C1 segment of cervical spinal cord (tissue), 14 donors: ENCODE measurements at regions not wholly inside any gene's neighbourhood (a gene's known extent, or its start where the extent isn't known, plus 50 kb on each side); places are given as distances from the start of the nearest gene placed in this dataset.

Experiments used
- DNase-seq, 14 donors: peaks; one replicate each; lab custom pipeline; 2025; lab: John Stamatoyannopoulos, UW

DNA sequence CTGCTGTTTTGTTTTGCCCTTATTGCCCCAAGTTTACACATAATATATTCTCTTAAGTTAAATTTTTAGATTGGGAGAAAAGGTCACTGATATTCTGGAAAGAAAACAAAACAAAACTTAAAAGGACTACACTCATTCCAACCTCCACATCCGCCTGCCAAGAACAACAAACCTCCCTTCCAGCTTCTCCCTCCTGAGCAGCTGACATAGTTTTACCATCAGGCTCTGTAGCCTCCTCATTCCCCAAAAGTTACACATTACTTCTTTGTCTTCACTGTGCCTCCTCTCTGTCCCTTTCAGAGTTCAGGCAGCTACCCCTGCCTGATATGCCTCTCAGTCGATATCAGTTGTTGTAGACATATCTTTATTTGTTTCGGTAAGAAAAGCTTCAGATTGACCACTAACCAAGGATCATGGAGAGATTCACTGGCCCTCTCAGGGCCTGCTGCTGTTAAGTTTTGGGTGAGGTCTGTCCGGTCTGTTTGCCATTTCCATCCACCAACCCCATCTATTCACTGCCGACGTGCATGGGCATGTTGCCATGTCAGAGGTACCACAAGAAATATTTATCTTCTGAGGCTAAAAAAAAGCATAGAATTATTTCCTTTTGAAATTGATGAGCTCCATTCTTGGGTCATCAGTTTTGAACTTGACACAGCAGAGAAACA is 164.1 kb downstream of the GASK1B start:
- no peak for DNase-seq

GRCh38 chr4:158007566-158007965 is 165.3 kb downstream of the GASK1B start:
- no peak for DNase-seq

GRCh38 chr4:158006990-158007389 is 165.8 kb downstream of the GASK1B start:
- no peak for DNase-seq

GRCh38 chr4:158005021-158005420 is 167.8 kb downstream of the GASK1B start:
- no peak for DNase-seq

DNA sequence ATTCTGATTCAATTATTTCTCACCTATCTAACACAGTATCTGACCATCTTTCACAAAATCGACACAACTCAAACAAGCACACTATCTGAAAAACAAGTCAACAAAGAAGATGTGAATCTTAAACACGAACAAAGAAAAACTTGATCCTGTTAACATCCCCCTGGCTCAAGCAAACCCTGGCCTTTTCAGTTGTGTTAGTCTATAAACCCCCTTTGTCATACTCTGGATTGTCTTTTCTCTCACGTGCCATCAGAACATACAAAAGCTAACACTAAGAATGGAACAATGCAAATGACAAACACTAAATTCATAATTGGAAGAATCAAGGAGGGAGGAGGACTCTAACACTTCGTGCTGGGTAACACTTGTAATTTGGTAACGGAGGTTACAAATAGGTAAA is 168.7 kb downstream of the GASK1B start:
- no peak for DNase-seq

DNA sequence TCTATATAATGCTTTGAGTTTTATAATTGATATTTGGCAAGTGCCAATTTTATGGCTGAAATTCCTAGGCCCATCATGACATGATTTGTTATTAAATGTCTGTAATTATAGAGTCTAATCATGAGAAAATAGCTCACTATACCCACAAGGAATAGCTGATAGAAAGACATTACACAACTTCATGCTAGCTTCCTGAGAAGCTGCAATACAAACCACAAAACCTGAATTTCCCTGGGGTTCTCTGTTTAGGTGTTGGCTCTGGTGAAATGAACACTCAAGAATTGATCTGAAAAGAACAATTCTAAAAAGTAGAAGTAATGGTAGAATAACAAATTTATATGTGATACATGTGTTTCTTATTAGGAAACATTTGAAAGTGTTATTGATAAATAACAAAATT is 169.6 kb downstream of the GASK1B start:
- no peak for DNase-seq

DNA sequence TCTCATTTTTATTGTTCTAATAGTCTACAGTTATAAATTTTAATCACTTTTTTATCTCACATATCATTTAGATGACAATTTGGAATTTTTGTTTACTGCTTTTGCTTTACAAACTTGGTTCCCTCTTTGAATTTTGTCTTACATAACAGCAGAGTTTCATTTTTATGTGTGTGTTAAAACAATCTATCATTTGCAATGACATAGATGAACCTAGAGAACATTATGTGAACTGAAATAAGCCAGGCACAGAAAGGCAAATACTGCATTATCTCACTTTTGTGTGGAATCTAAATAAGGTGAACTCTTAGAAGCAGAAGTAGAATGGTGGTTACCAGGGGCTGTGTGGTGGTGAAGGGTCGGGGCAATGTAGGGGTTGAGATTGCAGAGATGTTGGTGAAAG is 170.7 kb downstream of the GASK1B start:
- no peak for DNase-seq

- no peak for DNase-seq
These were observed 171.1 kb downstream of the GASK1B start for GRCh38 chr4:158001756-158002155.

DNA sequence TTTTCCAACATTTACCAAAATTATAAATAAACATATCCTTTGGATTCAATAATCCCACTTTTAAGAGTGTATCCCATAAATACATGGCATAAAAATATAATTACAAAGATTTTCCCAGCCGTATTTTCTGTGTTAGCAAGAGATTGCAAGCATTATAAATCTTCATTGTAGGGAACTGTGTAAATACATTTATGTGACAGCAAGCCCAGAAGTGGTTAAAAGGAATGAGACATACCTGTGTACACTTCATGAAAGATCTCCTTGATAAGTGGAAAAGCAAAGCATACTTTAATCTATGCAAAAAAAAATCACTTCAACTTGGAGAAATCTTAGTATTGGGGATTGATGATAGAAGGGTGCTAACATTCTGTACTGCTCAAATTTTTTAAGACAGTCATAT is 173.1 kb downstream of the GASK1B start:
- no peak for DNase-seq

GRCh38 chr4:157997296-157997695 is 175.5 kb downstream of the GASK1B start:
- DNase-seq = no peak

DNA sequence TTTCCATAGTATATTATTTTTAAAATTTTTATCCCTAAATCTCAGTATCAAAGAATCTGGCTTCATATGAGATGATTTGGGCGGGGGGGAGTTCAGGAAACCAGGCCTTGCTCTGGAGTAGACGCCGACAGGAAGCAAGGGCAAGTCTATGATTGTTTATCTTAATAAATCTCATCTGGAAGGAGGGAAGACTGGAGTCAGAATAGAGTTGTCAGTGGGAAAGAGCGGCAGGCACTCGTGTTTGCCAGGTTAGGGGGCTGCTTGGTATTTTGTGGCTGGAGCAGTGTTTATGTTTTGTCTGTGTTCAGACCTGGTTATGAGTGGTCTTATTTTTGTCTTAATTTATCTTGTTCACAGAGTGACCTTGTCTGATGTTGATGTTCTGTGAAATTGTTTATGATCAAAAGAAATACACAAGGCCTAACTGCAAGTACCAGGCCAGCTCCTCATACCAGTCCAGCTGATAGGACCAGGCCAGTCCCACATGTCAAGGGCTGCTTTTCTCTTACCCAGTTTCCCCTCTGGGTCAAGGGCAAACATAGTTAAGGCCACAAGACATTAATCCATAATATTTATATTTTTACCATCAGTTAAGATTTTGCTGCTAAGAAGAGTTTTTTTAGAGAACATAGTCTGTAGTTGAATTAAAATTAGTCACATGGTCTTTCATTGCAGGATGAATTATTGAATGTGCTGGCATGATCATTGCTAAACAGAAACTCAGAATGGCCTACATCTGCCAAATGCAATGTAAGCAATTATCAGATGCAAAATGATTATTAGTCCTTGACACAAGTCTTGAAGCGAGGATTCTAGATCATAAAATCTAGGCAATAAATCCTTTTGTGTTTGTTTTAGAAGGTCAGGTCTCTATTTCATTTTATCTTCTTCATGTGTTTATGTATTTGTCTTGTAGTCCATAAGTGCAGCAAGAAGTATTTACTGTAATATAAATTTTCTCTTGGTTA is 176.5 kb downstream of the GASK1B start:
- DNase-seq = no peak

DNA sequence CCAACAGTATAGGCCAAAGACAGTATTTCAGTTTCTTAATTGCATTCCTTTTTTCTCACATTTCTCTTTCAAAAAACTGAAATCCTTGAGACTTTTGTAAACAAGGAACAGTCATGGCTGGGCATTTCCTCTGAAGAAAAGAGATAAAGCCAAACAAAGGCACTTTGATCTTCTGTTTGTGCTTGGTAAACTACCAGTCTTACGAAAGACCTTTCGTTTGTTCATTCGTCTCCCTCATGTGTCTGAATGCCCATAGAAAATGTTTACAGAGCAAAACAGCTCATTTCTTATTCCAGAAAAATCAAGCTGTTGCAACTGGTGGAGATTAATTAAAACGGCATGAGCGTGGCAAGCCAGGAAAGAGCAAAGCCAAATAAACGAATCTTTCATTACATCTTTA is 178.0 kb downstream of the GASK1B start:
- DNase-seq = no peak

DNA sequence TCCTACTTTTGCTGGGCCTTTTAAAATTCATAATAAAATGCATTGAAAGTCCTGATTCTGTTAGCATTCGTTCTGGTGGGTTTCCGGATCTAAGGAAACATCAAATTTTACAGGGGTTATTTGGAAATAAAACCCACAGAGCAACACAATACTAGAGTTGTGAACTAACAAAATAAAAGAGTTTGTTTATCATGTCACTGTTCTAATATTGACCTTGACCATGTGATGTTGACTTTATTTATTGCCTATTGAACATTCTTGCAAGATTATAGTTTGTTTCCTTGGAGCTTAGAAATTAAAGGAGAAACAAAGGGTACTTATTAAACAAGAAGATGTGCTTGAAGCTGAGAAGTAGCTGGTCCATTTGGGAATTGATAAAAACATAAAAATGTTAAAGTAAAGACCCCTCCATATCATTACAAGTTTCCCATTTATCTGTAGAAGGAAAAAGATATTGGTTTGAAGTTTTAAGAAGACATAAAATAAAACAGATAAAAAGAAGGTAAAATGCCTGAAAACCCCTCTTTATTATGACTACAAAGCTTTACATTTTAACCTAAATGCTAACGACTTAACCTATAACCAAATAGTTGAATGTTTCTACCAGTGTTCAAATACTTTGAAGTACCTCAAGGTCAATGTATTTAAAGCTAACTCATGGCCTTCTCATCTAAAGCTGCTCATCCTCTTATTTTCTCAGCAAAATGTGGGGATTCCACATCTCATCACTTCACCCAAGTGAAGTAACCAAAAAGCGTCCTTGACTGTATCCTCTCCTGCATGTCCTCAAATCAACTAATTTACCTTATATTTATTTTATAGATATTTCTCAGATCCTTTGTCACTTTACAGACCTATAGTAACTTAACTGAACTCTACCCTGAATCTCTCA is 179.6 kb downstream of the GASK1B start:
- no peak for DNase-seq

DNA sequence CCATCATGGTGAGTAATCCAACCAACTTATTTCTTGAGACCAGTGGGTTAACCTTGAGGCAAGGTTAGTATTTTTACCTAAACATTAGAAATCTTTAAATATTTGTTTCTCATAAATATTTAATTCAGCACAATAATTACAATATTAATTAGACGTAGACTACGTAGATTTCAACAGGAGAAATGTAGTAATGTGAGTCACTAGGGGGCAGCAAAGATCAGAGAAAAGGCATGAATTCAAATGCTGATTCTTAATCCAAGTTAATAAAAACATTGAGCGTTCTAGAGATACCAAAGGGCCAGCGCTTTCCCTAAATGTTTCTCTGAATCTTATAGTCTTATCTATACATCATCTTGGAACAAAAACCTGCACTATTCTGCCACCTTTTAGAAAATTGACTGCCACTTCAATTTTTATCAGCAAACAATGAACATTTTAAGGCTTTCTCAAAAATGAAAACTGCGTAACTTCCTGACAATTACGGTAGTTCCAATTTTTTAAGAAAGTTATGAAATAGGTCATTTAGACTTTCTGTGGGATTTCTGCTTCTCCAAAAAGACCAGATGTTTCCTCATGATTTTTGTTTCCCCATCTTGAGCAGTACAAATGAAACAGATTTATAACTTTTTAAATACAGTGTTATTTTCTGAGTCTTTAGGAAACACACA is 180.7 kb downstream of the GASK1B start:
- peak in 2 of 14 donors; percentile 17 to 62 for DNase-seq

DNA sequence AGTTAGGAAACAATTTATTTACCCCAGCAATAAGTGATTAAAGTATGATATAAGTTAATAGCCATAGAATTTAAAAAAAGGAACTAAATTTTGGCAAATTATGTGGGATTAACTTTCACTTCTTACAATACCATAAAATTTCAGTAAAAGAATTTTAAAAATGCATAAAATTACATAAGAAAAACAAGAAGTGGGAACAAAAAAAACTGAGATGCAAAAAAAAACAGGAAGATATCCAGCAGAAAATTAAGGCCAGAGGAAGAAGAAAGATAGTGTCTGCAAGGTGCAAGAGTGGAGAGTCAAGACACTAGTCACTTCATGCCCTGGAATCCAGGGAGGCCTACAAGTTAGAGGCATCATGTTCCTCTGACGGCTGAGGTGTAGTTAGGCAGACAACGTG is 184.2 kb downstream of the GASK1B start:
- DNase-seq = no peak

DNA sequence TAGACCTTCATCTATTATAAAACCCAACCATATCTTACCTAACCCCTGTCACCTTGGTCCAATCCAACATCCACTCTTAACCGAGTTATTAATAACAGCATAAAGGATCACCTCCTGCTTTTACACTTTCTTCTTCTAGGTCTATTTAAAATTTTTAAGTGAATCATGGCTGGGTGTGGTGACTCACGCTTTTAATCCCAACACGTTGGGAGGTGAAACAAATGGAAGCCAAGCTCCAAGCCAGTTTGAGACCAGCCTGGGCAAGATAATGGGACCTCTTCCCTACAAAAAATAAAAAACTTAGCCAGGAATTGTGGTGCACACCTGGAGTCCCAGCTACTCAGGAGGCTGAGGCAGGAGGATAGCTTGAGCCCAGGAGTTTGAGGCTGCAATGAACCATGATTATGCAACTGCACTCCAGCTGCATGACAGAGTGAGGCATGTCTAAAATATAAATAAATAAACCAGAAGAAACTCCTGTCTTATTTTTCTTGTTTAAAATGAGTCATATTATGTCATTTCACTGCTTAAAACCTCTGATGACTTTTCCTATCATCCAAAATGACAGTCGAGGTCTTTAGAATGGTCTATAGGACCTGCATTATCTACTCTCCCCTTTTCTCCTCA is 188.4 kb downstream of the GASK1B start:
- DNase-seq = no peak

DNA sequence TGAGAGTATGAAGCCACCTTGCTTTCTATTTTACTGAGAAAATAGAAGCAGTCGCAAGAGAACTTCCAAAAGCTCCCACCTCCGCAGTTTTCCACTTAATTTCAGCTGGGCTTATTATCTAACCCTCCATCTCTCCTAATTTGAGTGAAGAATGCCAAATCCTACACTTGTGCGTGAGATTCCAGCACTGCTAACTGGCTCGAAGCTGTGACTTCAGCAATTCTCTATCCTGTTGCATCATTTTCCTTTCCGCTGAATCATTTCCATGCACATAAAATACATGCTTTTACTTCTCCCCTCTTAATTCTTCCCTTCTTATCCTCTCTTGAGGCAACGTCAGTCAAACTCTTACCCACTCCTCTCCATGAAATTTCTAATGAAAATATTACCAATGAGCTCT is 189.5 kb downstream of the GASK1B start:
- DNase-seq = no peak

DNA sequence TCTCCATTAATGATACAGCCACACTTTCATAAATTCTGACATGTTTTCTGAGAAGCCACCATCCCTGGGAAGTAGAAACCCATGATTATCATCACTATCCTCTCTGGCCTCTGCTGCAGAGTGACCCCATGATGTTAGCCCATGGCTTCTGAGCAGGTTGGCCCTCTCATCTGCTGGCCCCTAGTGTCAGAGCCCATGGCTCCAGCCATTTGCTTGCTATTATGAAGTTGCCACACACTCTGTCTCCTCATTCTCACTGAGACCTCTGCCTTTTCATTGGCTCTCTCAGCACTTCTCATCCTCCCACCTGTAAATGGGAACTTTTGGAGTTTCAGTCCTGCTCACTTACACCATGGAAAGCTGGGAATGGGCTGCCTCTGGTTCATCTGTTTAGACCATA is 192.7 kb downstream of the GASK1B start:
- DNase-seq = no peak

DNA sequence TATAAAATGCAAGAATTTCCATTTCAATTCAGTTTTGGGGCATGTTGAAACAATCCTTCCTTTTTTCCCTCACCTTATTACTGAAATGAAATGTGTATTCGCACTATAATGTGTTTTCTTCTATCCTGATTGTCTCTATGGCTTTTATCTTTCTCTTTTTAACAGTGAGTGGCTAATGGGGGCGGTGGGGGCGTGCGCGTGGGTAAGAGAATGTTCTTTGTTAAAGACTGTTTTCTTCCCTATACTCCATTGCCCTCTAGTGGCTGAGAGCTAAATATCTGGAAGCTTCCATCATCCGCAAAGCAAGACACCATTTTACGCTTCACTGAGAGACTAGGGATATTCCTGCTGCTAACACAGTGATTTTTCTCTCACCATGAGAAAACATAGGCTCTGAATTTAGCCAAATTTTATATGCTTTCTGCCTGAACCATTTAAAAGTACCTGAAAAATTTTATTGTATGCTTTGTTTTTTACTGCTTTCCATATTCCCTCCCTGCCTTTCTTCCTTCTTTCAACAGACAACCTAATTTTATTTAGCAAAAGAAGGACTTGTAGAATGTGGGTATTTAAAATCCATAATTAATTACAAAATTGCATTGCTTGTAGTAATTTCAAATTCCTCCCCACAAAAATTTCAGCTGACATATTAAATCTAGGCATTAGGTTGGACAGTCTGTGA is 194.0 kb downstream of the GASK1B start:
- DNase-seq = peak in 11 of 14 donors; percentile 9 to 65 (median 22)

- no peak for DNase-seq
These were observed 195.7 kb downstream of the GASK1B start for GRCh38 chr4:157977086-157977485.
